Stomach (tissue), 8 donors: ENCODE measurements at regions not wholly inside any gene's neighbourhood (a gene's known extent, or its start where the extent isn't known, plus 50 kb on each side); places are given as distances from the start of the nearest gene placed in this dataset.

Source experiments
- DNase-seq, 2 donors: peaks; one replicate each; pipeline versions ENCODE4 v3.0.0 to v3.0.0-alpha.2; 2013 to 2019
- H3K27ac ChIP-seq, 5 donors: fragments of 200-600 bp in 4 of 5; sonication (generic) in 4 of 5; one replicate each; pipeline ENCODE4 v1.5.1; 2013 to 2019; ENCODE audit warnings: mild to moderate bottlenecking in 1 of 5, moderate library complexity in 1 of 5
- H3K27me3 ChIP-seq, 3 donors: fragments of 200-600 bp; sonication (generic); one replicate each; pipeline ENCODE4 v1.5.1; 2017 to 2019; ENCODE audit warnings: mixed run types in 1 of 3
- H3K36me3 ChIP-seq, 4 donors: fragments of 200-600 bp; sonication (generic); 1 replicate in 3 of 4; 2 replicates in 1 of 4; pipeline ENCODE4 v1.5.1; 2016 to 2019
- H3K4me1 ChIP-seq, 4 donors: fragments of 200-600 bp; sonication (generic); one replicate each; pipeline ENCODE4 v1.5.1; 2016 to 2019
- H3K4me3 ChIP-seq, 4 donors: fragments of 200-600 bp; sonication (generic) in 3 of 4; one replicate each; pipeline ENCODE4 v1.5.1; 2016 to 2019; ENCODE audit warnings: mild to moderate bottlenecking in 1 of 4
- H3K9me3 ChIP-seq, 4 donors: fragments of 200-600 bp; sonication (generic); one replicate each; pipeline ENCODE4 v1.5.1; 2016 to 2019
- CTCF ChIP-seq, 7 experiments: fragments of 450-650 bp in 4 of 7; fragments of 200-600 bp in 3 of 7; sonication (generic) in 3 of 7; IDR thresholded peaks; one replicate each; pipeline ENCODE4 v1.5.1; 2016 to 2019; ENCODE audit warnings: antibody characterized with exemption in 7 of 7, control low read depth in 2 of 7, mild to moderate bottlenecking in 1 of 7
- EP300 ChIP-seq: sonication (generic); formaldehyde crosslinking; IDR thresholded peaks from one replicate; pipeline ENCODE4 v1.6.1; 2017; ENCODE audit warnings: antibody characterized with exemption
- POLR2A ChIP-seq, 4 donors: fragments of 450-650 bp; IDR thresholded peaks; one replicate each; pipeline ENCODE4 v1.6.1; 2016; ENCODE audit warnings: antibody characterized with exemption in 4 of 4, control low read depth in 2 of 4, mild to moderate bottlenecking in 1 of 4, moderate library complexity in 1 of 4
- POLR2AphosphoS5 ChIP-seq, 3 donors: sonication (generic); formaldehyde crosslinking; IDR thresholded peaks; one replicate each; pipeline ENCODE4 v1.6.1; 2016; ENCODE audit warnings: antibody characterized with exemption in 3 of 3
- WGBS, 5 donors: extraction: QIAGEN DNeasy Blood & Tissue Kit in 3 of 5; methylation state at CpG; one replicate each; pipeline versions ENCODE4 v1.1.5 to v1.1.7; 2013 to 2018; 5-methylcytosine and 5-hydroxymethylcytosine counted together
- intact Hi-C: fragments of 100-400 bp; cut with DNase I; formaldehyde crosslinking; loops from one replicate; pipeline ENCODE4 v1.15.1; 2023; ENCODE audit warnings: low total_unique reads
- donor health status: healthy with polysubstance abuse.
- donor health status: Bipolar disorder and iron deficiency.
- donor health status: healthy.

- Histone ChIP-seq H3K4me1 (no peaks in the 10 kb centered on the region), H3K9me3 (peaks cover 0 to 18% (median 12%) of the 10 kb centered on the region in 4 donors), H3K27ac (no peak overlapping the region), H3K36me3 (no peaks in the 10 kb centered on the region), H3K4me3 (no peak overlapping the region), H3K27me3 (no peaks in the 10 kb centered on the region)
- peak in 1 of 2 donors; percentile 9 for DNase-seq
- TF ChIP-seq EP300: no peak
- TF ChIP-seq POLR2A (IDR thresholded peaks at IDR 0.05): no peak
- no peak for TF ChIP-seq CTCF (IDR thresholded peaks at IDR 0.05)
- no peak for TF ChIP-seq POLR2AphosphoS5 (IDR thresholded peaks at IDR 0.05)
- 28 to 43% (median 31%) methylated on average over 7 of the region's 7 CpGs for WGBS, 5 donors
- intact Hi-C loops: no loop called here
Measured at GRCh38 chr10:8453587-8453986, 399.1 kb downstream of the GATA3 start.

- TF ChIP-seq EP300 (no peak), POLR2A (IDR thresholded peaks at IDR 0.05) (no peak), POLR2AphosphoS5 (IDR thresholded peaks at IDR 0.05) (no peak), CTCF (IDR thresholded peaks at IDR 0.05) (no peak)
- Histone ChIP-seq H3K27ac (no peak overlapping the region), H3K36me3 (no peaks in the 10 kb centered on the region), H3K27me3 (no peaks in the 10 kb centered on the region), H3K9me3 (peaks cover 0 to 18% (median 14%) of the 10 kb centered on the region in 4 donors), H3K4me1 (no peaks in the 10 kb centered on the region), H3K4me3 (no peak overlapping the region)
- WGBS, 5 donors: 76 to 94% (median 85%) methylated on average over 3 of the region's 3 CpGs
- no peak for DNase-seq
- intact Hi-C loops: no loop called here
Measured at GRCh38 chr10:8454357-8454756, 399.9 kb downstream of the GATA3 start.

GRCh38 chr10:8455181-8455580 is 400.7 kb downstream of the GATA3 start:
- Histone ChIP-seq H3K27ac (no peak overlapping the region), H3K4me1 (no peaks in the 10 kb centered on the region), H3K36me3 (no peaks in the 10 kb centered on the region), H3K4me3 (no peak overlapping the region), H3K9me3 (peaks cover 0 to 18% (median 14%) of the 10 kb centered on the region in 4 donors), H3K27me3 (no peaks in the 10 kb centered on the region)
- TF ChIP-seq POLR2A (IDR thresholded peaks at IDR 0.05): no peak
- TF ChIP-seq POLR2AphosphoS5 (IDR thresholded peaks at IDR 0.05): no peak
- TF ChIP-seq CTCF (IDR thresholded peaks at IDR 0.05): no peak
- no peak for TF ChIP-seq EP300
- no peak for DNase-seq
- intact Hi-C loops: no loop called here

GRCh38 chr10:8456386-8456785 is 401.9 kb downstream of the GATA3 start:
- intact Hi-C loops: no loop called here
- TF ChIP-seq POLR2A (IDR thresholded peaks at IDR 0.05): no peak
- no peak for TF ChIP-seq POLR2AphosphoS5 (IDR thresholded peaks at IDR 0.05)
- no peak for TF ChIP-seq CTCF (IDR thresholded peaks at IDR 0.05)
- TF ChIP-seq EP300: no peak
- WGBS, 5 donors: 52 to 71% (median 58%) methylated on average over 3 of the region's 3 CpGs

More at GRCh38 chr10:8456386-8456785, 401.9 kb downstream of the GATA3 start:
- H3K4me1 ChIP-seq: no peaks in the 10 kb centered on the region
- H3K27ac ChIP-seq: no peak overlapping the region
- DNase-seq: no peak
- H3K9me3 ChIP-seq: peaks cover 0 to 18% (median 14%) of the 10 kb centered on the region in 4 donors
- H3K4me3 ChIP-seq: no peak overlapping the region
- no peaks in the 10 kb centered on the region for H3K27me3 ChIP-seq
- no peaks in the 10 kb centered on the region for H3K36me3 ChIP-seq
